Suprapubic skin (tissue), 4 donors: ENCODE measurements at regions not wholly inside any gene's neighbourhood (a gene's known extent, or its start where the extent isn't known, plus 50 kb on each side); places are given as distances from the start of the nearest gene placed in this dataset.
A peak's percentile ranks its signal among the peaks of the same experiment; 100 is the strongest.

Experiments used
- DNase-seq, 2 donors: peaks; one replicate each; pipeline ENCODE4 v3.0.0-alpha.2; 2019; ENCODE audit warnings: low spot score in 2 of 2
- H3K27ac ChIP-seq: fragments of 200-600 bp; sonication (generic); one replicate; pipeline ENCODE4 v1.5.1; 2019
- H3K27me3 ChIP-seq: fragments of 200-600 bp; sonication (generic); one replicate; pipeline ENCODE4 v1.5.1; 2019
- H3K36me3 ChIP-seq: fragments of 200-600 bp; sonication (generic); one replicate; pipeline ENCODE4 v1.5.1; 2019
- H3K4me1 ChIP-seq: fragments of 200-600 bp; sonication (generic); one replicate; pipeline ENCODE4 v1.5.1; 2019
- H3K4me3 ChIP-seq: fragments of 200-600 bp; sonication (generic); one replicate; pipeline ENCODE4 v1.5.1; 2019; ENCODE audit warnings: mild to moderate bottlenecking
- H3K9me3 ChIP-seq: fragments of 200-600 bp; sonication (generic); one replicate; pipeline ENCODE4 v1.5.1; 2019
- CTCF ChIP-seq, 2 donors: fragments of 200-600 bp in 1 of 2; fragments of 450-650 bp in 1 of 2; sonication (generic) in 1 of 2; IDR thresholded peaks; one replicate each; pipeline ENCODE4 v1.5.1; 2016 to 2019; ENCODE audit warnings: antibody characterized with exemption in 2 of 2, mild to moderate bottlenecking in 1 of 2, moderate library complexity in 1 of 2
- EP300 ChIP-seq: sonication (generic); formaldehyde crosslinking; IDR thresholded peaks from one replicate; pipeline ENCODE4 v1.6.1; 2017; ENCODE audit warnings: antibody characterized with exemption
- POLR2A ChIP-seq, 2 donors: fragments of 450-650 bp; IDR thresholded peaks; one replicate each; pipeline ENCODE4 v1.6.1; 2017; ENCODE audit warnings: antibody characterized with exemption in 2 of 2, mild to moderate bottlenecking in 2 of 2, moderate library complexity in 2 of 2
- POLR2AphosphoS5 ChIP-seq, 3 donors: sonication (generic); formaldehyde crosslinking; IDR thresholded peaks; one replicate each; pipeline ENCODE4 v1.6.1; 2017; ENCODE audit warnings: antibody characterized with exemption in 3 of 3
- WGBS: methylation state at CpG from one replicate; pipeline ENCODE4 v1.1.5; 2018; 5-methylcytosine and 5-hydroxymethylcytosine counted together

DNA sequence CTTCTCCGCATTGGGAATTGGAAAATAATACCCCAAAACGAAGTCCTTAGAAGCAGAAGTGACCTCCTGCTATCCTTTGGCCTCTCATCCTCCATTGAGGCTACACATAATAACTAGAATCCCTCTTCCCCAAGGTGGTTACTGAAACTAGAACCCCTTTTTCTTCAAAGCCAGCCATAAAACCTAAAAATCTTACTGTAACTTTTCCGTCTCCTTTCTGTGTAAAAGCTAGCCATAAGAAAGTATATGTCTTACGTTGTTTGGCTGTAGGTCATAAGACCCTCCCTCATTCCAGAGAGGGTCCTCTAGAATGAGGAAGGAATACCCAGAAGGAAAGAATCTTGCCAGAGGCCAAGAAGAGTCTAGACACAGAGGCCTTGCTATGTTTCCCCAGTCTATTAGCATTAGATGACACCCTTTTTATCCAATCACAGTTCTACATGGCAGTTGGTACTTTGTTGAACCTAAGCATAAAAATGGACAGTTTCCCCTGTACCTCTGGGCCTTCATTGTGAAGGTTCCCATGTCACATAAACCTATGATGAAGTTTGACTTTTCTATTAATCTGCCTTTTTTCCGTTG lies 133.9 kb upstream of the BTN3A2 start:
- H3K27me3 ChIP-seq: peaks cover 47% of the 10 kb centered on the region
- H3K4me3 ChIP-seq: no peak overlapping the region
- 93% methylated on average over 5 of the region's 5 CpGs for WGBS

DNA sequence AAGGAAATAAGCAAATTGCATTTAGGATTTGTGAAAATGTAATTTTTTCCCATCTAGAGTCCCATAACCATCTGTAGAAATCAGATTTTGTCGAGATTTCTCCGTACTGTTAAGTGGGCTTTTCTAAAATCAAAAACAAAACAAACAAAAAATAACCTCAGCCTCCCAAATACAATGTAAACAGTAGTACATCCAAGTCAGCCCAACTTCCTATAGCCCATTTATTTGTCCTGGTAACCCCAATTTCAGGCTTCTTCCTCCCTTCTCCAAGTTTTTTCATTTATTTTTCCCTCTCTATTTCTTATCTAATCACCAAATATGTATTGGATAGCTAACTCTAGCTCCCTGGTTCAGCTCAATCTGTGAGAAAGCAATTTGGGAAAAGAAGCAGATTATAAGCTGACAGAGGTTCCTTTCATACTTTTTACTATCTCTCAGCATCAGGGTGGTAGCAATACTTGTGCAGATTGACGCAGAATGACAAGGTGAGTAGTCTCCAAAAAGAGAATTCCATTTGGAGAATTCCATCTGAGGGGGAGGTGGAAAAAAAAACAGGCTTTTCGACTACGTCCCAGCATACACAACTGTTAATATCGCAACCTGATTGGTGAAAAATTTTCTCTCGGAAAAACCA lies 132.6 kb upstream of the BTN3A2 start:
- no peaks in the 10 kb centered on the region for H3K36me3 ChIP-seq
- H3K27ac ChIP-seq: no peak overlapping the region
- peaks cover 30% of the 10 kb centered on the region for H3K4me1 ChIP-seq
- WGBS: 40% methylated on average over 7 of the region's 7 CpGs
- no peak for DNase-seq
- peaks cover 49% of the 10 kb centered on the region for H3K27me3 ChIP-seq
- H3K9me3 ChIP-seq: no peaks in the 10 kb centered on the region
- TF ChIP-seq CTCF (IDR thresholded peaks at IDR 0.05) (no peak), EP300 (no peak), POLR2A (IDR thresholded peaks at IDR 0.05) (no peak), POLR2AphosphoS5 (IDR thresholded peaks at IDR 0.05) (no peak)
- H3K4me3 ChIP-seq: peak overlapping the region; percentile 61

More for the DNA sequence above, 133.9 kb upstream of the BTN3A2 start:
- no peaks in the 10 kb centered on the region for H3K9me3 ChIP-seq
- DNase-seq: no peak
- H3K36me3 ChIP-seq: no peaks in the 10 kb centered on the region
- peaks cover 30% of the 10 kb centered on the region for H3K4me1 ChIP-seq
- TF ChIP-seq POLR2A (IDR thresholded peaks at IDR 0.05): no peak
- no peak for TF ChIP-seq POLR2AphosphoS5 (IDR thresholded peaks at IDR 0.05)
- no peak for TF ChIP-seq EP300
- no peak for TF ChIP-seq CTCF (IDR thresholded peaks at IDR 0.05)
- H3K27ac ChIP-seq: no peak overlapping the region

DNA sequence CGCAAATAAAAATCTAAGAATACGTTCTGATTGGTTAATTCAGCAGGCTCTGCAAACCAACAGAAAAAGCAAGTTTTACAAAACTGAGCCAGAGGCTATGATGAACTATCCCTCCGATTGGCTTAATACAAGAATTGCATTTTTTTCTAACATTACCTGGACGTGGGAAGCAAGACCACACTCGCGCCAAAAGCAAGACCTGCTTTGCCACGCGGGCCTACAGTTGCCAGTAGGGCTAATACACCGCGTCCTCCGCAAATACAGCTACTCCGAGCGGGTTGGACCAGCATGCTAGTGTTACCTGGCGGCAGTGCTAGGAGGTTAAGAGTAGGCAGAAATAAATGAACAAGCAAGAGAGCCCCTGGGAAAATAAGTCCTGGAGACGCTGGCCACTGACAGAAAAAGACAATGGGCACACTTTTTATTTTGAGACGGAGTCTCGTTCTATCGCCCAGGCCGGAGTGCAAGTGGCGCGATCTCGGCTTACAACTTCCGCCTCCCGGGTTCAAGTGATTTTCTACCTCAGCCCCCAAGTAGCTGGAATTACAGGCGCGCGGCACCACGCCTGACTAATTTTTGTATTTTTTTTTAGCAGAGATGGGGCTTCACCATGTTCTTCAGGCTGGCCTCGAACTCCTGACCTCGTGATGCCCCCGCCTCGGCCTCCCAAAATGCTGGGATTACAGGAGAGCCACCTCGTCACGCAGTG lies 131.9 kb upstream of the BTN3A2 start:
- H3K27ac ChIP-seq: peak overlapping the region; percentile 87
- peak overlapping the region; percentile 61 for H3K4me3 ChIP-seq
- WGBS: 6% methylated on average over 34 of the region's 34 CpGs
- no peaks in the 10 kb centered on the region for H3K9me3 ChIP-seq
- peaks cover 30% of the 10 kb centered on the region for H3K4me1 ChIP-seq
- DNase-seq: no peak
- peaks cover 47% of the 10 kb centered on the region for H3K27me3 ChIP-seq
- H3K36me3 ChIP-seq: no peaks in the 10 kb centered on the region
- TF ChIP-seq POLR2AphosphoS5 (IDR thresholded peaks at IDR 0.05) (no peak), POLR2A (IDR thresholded peaks at IDR 0.05) (no peak)

GRCh38 chr6:26233649-26234420 lies 131.2 kb upstream of the BTN3A2 start:
- H3K27me3 ChIP-seq: peaks cover 45% of the 10 kb centered on the region
- TF ChIP-seq POLR2AphosphoS5 (IDR thresholded peaks at IDR 0.05): peak in 1 of 3 donors; percentile 47
- no peak for TF ChIP-seq EP300
- TF ChIP-seq CTCF (IDR thresholded peaks at IDR 0.05): no peak

GRCh38 chr6:26234421-26235301 lies 130.3 kb upstream of the BTN3A2 start:
- Histone ChIP-seq H3K9me3 (no peaks in the 10 kb centered on the region), H3K4me3 (peak overlapping the region; percentile 61), H3K27me3 (peaks cover 43% of the 10 kb centered on the region), H3K27ac (peak overlapping the region; percentile 87), H3K4me1 (peaks cover 30% of the 10 kb centered on the region), H3K36me3 (no peaks in the 10 kb centered on the region)
- WGBS: 3% methylated on average over 35 of the region's 36 CpGs
- no peak for DNase-seq
- TF ChIP-seq POLR2AphosphoS5 (IDR thresholded peaks at IDR 0.05) (peak; percentile 34 to 92 (median 89)), POLR2A (IDR thresholded peaks at IDR 0.05) (peak; percentile 59 to 76), EP300 (no peak), CTCF (IDR thresholded peaks at IDR 0.05) (no peak)

More at GRCh38 chr6:26233649-26234420, 131.2 kb upstream of the BTN3A2 start:
- peak overlapping the region; percentile 87 for H3K27ac ChIP-seq
- H3K4me3 ChIP-seq: peak overlapping the region; percentile 61
- no peaks in the 10 kb centered on the region for H3K36me3 ChIP-seq
- H3K9me3 ChIP-seq: no peaks in the 10 kb centered on the region
- H3K4me1 ChIP-seq: peaks cover 30% of the 10 kb centered on the region
- WGBS: under 1% methylated on average over 25 of the region's 32 CpGs
- DNase-seq: peak in 1 of 2 donors; percentile 73
